HFFc6 (cell line): ENCODE measurements at regions not wholly inside any gene's neighbourhood (a gene's known extent, or its start where the extent isn't known, plus 50 kb on each side); places are given as distances from the start of the nearest gene placed in this dataset.

ENCODE experiments used
- DNase-seq: peaks from one replicate; pipeline ENCODE4 v3.0.0-alpha.2; 2018
- H3K27ac Mint-ChIP-seq: 2 replicates; pipeline ENCODE4 v1.8.0; 2020; ENCODE audit warnings: mild to moderate bottlenecking, mixed read lengths
- H3K27me3 Mint-ChIP-seq: 2 replicates; pipeline ENCODE4 v1.8.0; 2021; ENCODE audit warnings: mild to moderate bottlenecking, moderate library complexity, mixed read lengths; ENCODE audit not compliant: insufficient read depth
- H3K36me3 Mint-ChIP-seq: 2 replicates; pipeline ENCODE4 v1.8.0; 2021; ENCODE audit warnings: low read depth, mixed read lengths
- H3K4me1 Mint-ChIP-seq: 2 replicates; pipeline ENCODE4 v1.8.0; 2020; ENCODE audit warnings: low read depth, mixed read lengths
- H3K4me3 Mint-ChIP-seq: 2 replicates; pipeline ENCODE4 v1.8.0; 2020; ENCODE audit warnings: mild to moderate bottlenecking, moderate library complexity, mixed read lengths
- H3K9me3 Mint-ChIP-seq: 2 replicates; pipeline ENCODE4 v1.8.0; 2020; ENCODE audit warnings: mild to moderate bottlenecking, mixed read lengths
- CTCF ChIP-seq: fragments of 200-600 bp; sonication (generic); IDR thresholded peaks from 2 replicates; pipeline ENCODE4 v1.5.0; 2021; ENCODE audit warnings: antibody characterized with exemption, mild to moderate bottlenecking

DNA sequence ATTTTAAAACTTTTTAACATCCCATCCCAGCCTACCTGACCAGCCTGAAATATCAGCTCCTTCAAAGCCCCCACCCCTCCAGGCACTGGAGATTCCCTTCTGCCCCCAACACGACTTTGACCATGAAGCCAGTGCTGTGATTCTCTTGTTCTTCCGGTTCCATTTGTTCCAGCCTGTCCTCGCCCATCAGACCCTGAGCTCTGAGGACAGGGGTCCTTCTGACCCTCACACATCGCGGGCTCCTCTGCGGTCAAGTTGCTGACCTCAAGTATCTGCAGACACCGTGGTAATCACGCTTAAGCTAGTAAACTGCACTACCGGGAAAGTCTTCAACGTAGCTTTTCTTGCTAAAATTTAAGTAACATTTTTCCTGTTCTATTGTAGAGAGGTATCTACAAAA lies 282.2 kb upstream of the SALL3 start:
- Mint-ChIP-seq H3K9me3 (peaks cover 55% of the 10 kb centered on the region), H3K27ac (no peak overlapping the region), H3K4me3 (no peak overlapping the region), H3K4me1 (no peaks in the 10 kb centered on the region), H3K27me3 (peaks cover 2% of the 10 kb centered on the region; the same call in 1 of the 2 replicates), H3K36me3 (peaks cover 5% of the 10 kb centered on the region; the same call in 1 of the 2 replicates)
- DNase-seq = no peak
- TF ChIP-seq CTCF = no peak

DNA sequence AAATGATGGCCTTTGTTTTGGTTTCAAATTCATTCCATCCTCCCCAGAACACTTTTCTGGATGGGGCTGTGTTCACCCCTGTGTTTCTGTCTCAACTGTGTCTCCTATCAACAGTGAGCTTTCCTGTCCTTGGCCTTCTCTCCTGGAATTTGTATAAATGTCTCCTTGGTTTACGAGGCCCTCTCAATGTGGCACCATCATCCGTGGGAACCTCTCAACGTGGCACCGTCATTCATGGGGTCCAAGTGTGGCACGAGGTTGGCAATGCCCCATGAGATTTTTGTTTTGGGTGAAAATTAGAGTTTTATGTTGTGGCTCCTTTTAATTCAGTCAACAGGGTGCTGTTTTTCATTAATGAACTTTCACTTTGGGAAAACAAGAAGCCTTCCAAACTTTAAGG lies 280.7 kb upstream of the SALL3 start:
- no peak for DNase-seq
- H3K9me3 Mint-ChIP-seq = peaks cover 58% of the 10 kb centered on the region
- H3K27me3 Mint-ChIP-seq = peaks cover 2% of the 10 kb centered on the region; the same call in 1 of the 2 replicates
- no peak overlapping the region; the same call in 1 of the 2 replicates for H3K4me3 Mint-ChIP-seq
- no peak for TF ChIP-seq CTCF
- H3K36me3 Mint-ChIP-seq = peaks cover 10% of the 10 kb centered on the region; the same call in 1 of the 2 replicates
- H3K4me1 Mint-ChIP-seq = no peaks in the 10 kb centered on the region
- no peak overlapping the region for H3K27ac Mint-ChIP-seq

DNA sequence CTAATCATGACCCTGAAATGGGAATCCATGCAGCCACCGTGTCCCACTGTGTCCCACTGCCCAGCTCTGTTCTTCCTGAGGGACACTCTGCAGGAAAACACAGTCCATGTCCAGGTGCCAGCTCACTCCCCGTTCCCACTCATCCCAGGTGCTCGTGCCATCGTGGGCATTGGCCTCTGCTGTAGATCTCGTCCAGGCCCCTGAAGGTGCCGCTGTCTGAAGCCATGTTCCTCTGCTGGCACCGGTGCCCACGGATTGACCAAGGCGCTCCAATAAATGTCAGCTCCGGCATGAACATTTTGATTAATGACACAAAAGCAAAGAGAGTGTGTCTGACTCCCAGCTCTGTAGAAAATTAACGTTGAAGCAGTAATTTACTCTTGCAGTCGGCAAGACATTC lies 280.1 kb upstream of the SALL3 start:
- peaks cover 2% of the 10 kb centered on the region; the same call in 1 of the 2 replicates for H3K27me3 Mint-ChIP-seq
- peaks cover 64% of the 10 kb centered on the region for H3K9me3 Mint-ChIP-seq
- no peak overlapping the region for H3K27ac Mint-ChIP-seq
- H3K36me3 Mint-ChIP-seq = peaks cover 12% of the 10 kb centered on the region; the same call in 1 of the 2 replicates
- H3K4me1 Mint-ChIP-seq = no peaks in the 10 kb centered on the region
- no peak for TF ChIP-seq CTCF
- no peak for DNase-seq
- H3K4me3 Mint-ChIP-seq = no peak overlapping the region

- no peak for DNase-seq
- peaks cover 67% of the 10 kb centered on the region for H3K9me3 Mint-ChIP-seq
- H3K36me3 Mint-ChIP-seq = peaks cover 14% of the 10 kb centered on the region; the same call in 1 of the 2 replicates
- H3K4me1 Mint-ChIP-seq = no peaks in the 10 kb centered on the region
- TF ChIP-seq CTCF = no peak
- H3K4me3 Mint-ChIP-seq = no peak overlapping the region
- H3K27me3 Mint-ChIP-seq = peaks cover 2% of the 10 kb centered on the region; the same call in 1 of the 2 replicates
- H3K27ac Mint-ChIP-seq = no peak overlapping the region
Observed at GRCh38 chr18:78701771-78702396, 277.7 kb upstream of the SALL3 start.

GRCh38 chr18:78703291-78703690 lies 276.3 kb upstream of the SALL3 start:
- Mint-ChIP-seq H3K27me3 (peaks cover 2% of the 10 kb centered on the region; the same call in 1 of the 2 replicates), H3K9me3 (peaks cover 63% of the 10 kb centered on the region), H3K27ac (no peak overlapping the region), H3K36me3 (peaks cover 9% of the 10 kb centered on the region; the same call in 1 of the 2 replicates), H3K4me1 (no peaks in the 10 kb centered on the region), H3K4me3 (no peak overlapping the region)
- TF ChIP-seq CTCF = no peak
- no peak for DNase-seq
